ENCODE measurements at regions not wholly inside any gene's neighbourhood (a gene's known extent, or its start where the extent isn't known, plus 50 kb on each side); places are given as distances from the start of the nearest gene placed in this dataset.

DNA sequence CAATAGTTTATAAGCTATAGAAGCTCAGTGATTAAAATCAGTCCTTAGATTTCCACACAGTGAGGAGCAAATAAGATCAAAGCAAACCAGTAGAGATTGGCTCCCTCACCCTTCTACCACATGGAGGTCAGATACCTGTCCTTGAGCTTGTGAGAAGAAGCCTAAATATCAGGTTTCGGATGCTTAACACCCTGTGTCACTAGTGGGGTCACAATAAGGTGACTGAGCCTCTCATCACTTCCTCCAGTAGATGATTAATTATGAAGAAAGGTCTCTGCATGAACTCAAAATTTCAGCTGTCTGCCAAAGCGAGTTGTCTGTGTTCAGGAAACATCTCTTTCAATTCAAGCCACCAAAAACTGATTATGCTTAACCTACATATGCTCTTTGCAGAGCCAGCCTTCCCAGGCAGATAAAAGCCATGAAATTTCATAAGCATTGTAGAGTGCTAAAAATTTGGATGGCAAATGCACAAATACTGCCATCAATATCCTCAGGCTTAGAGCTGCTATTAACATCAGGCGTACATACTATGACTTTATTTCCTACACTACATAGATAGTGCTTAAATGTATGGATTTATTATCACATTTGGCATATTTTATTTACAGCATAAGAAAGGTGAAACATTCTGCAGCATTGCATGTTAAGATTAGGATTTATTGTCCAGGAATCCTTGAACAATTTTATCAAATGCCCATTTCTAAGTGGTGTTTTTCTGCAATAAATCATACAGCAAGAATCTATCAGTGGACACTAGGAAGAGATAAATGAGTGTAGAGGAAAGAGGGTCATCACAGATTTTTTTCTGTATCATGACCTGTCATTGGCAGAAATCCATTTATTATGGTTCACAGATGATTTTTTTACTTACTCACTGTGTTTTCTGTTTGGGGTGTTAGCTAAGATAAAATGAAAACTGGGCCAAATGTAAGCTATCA is 285.1 kb upstream of the SP8 start:
- FAIRE-seq: peak; percentile 80
- peak; percentile 18 for DNase-seq (ENCODE audit: extremely low spot score, insufficient read length, low read depth)

DNA sequence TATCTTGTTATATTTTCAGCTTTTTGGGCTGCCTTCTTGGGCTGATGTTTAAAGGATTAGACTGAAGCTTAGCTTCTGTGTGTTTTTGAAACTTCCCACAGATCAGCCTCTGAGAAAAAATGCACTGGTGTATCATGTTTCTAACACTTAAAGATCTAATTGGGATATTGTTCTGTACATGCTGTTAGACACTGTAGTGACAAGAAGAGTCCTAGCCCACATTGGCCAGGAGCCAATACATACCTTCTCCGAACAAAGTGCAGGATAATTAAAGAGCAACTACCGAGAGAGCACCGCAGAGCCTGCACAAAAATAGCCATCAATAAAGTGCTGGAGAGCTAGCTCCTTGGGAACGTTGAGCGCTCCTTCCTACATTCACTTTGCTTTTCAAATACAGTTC is 289.4 kb upstream of the SP8 start:
- FAIRE-seq (no peak), DNase-seq (ENCODE audit: extremely low spot score, insufficient read length, low read depth) (no peak)

DNA sequence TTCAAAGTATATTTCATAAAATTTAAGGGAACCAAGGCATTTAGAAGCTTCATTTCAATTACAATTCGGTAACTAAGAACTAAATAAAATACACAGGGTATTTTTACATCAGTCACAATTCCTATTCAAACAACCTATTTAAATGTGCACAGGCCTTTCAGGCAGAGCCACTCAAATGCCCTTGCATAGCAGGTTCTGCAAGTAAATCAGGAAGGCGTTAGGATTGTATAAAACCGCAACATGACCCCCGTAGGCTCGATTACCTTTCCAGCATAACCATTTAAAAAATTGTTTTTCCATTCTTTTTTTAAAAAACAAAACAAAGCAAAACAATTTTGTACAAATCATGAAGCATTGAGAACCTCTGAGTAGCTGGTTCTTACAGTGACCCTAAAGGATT is 289.9 kb upstream of the SP8 start:
- FAIRE-seq (no peak), DNase-seq (ENCODE audit: extremely low spot score, insufficient read length, low read depth) (no peak)

DNA sequence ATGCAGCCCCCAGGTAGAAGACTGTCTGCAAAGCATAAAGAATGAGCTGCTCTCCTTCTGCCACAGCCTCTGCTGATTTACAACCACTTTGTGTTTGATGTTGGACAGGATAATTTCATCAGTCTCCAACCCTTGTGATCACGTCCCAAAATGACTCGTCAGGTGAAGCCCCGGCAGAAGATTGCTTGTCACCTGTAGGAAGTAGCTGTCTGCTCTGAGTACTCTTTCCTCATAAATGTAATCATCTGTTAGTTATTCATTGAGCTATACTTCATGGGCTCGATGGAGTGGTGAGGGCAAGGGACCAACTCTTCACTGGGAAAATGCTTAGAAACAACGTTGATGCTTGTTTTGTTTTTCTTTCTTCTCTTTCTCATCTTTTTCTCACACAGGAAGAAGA is 290.9 kb upstream of the SP8 start:
- no peak for FAIRE-seq
- DNase-seq (ENCODE audit: extremely low spot score, insufficient read length, low read depth): no peak

DNA sequence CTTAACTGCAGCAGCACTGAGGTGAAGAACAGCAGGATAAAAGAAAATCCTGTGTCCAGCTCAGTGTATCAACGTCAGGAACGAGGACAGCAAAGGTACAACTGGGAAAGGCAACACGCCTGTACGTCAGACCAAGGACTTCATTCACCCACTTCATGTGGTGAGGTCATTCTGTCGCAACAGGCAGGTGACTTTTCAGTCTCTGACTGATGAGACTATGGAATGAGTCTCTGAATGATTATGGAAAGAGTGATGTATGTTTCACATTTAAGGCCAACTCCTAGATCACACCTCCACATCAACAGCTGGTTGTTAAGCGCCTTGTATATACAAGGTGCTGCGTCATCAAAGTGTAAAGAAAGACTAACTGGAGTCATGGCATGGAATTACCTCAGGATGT is 297.6 kb upstream of the SP8 start:
- FAIRE-seq: no peak
- no peak for DNase-seq (ENCODE audit: extremely low spot score, insufficient read length, low read depth)

DNA sequence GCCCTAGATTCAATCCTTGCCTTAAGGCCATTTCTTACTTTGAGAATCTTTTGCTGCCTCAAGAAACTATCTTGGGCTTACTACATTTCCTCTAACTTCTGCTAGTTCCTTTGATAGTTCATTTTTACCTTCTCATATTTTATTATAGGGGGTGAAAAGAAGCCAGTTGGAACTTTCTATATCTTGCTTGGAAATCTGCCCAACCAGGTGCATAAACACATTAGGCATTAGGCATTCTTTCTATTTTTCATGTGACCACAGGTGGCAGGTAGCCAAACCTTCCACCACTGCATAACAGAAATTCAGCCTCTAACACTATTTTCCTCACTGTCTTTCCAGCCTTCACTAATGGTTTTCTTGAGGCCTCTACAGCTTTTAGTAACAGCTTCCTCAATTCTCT is 300.0 kb upstream of the SP8 start:
- FAIRE-seq (no peak), DNase-seq (ENCODE audit: extremely low spot score, insufficient read length, low read depth) (no peak)

DNA sequence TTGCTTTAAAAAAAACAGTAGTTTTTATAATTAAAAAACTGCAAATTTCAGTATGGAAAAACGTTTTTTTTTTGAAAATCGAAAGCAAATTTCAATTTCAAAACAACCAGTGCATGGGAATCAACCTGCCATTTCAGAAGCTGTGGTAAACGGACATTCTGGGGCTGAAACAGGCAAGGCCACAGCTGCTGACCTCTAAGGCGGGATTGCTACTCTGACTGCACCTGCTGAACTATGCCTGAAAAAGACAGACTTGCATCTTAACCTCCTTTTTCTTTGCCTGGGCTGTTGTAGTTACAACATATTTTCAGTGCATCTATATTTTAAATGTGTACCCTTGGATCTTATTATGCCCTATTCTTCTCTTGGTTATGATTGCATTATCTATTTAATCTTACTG is 303.0 kb upstream of the SP8 start:
- FAIRE-seq: no peak

DNA sequence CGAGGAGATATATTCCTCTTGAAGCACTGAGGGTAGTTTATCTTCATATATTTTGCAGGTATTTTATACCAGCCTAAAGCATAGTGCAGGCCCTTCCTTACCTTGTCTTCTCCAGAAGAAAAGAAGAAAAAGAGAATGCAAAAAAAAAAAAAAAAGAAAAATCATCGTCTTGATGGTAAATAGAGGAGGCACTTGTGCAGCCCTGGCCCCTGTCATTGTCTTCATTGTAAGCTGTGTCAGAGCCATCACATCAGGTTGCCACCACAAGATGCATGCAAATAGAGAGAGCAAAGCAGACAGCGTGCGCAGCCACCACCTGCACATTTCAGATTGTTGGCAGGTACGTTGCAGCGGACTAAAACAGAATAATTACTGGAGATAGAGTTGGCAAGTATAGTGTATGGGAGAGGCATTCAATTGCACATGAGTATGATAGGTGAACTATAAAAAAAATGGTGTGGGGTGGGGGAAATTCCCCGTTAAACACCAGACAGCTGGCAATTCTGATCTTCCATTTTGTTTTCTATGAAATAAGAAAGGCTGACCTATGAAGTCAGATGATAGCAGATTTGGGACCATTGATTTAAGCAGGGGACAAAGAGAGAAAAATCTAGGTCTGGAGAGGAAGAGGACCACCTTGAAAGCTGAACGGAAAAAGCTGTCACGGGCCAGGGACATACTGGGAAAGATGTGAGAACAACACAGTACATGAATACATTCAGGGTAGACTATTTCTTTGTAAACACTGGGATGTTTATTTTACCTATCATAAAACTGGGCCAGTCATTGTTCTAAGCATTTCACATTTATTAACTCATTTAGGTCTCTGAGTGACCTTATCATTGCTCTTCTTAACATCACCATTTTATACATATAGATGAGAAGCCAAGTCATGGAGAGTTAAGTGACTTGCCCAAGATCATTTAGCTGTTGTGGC is 306.3 kb upstream of the SP8 start:
- FAIRE-seq (no peak), DNase-seq (ENCODE audit: extremely low spot score, insufficient read length, low read depth) (no peak)

More for the DNA sequence above, 303.0 kb upstream of the SP8 start:
- no peak for DNase-seq (ENCODE audit: extremely low spot score, insufficient read length, low read depth)

DNA sequence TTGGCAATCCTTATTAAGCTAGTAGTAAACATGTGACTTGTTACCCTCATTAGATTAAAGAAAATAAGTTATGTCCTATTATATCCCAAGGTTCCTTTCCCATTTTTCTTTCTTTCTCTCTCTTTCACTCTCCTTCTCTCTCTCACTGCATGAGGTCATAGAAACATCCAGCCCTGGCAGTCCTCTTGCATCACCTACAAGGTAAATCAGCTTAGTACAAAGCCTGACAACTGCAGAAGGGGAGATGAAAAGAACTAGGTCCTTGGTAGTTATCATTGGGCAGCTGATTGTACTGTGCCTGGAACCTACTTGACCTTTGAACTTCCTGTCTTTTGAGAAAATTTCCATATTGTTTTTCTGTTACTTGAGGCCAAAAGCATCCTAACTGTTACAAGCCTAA is 307.9 kb upstream of the SP8 start:
- FAIRE-seq (no peak), DNase-seq (ENCODE audit: extremely low spot score, insufficient read length, low read depth) (no peak)

DNA sequence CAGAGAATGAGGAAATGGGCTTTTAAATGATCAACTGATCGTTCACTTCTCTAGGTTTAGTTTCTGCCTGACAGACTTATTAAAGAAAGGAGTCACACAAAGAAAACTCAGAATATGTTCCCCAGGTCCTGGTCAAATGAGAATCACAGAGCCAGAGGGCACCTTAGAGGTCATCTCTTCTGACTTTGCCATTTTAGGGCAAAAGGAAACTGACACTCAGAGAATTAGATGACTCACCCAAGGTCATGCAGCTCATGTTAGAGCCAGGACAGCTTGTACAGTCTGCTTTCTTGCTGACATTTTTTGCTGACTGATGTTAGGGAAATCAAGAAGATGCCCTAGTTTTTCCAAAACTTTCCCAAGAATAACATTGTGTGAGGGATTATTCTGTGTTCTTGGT is 312.7 kb upstream of the SP8 start:
- DNase-seq (ENCODE audit: extremely low spot score, insufficient read length, low read depth) (no peak), FAIRE-seq (no peak)

DNA sequence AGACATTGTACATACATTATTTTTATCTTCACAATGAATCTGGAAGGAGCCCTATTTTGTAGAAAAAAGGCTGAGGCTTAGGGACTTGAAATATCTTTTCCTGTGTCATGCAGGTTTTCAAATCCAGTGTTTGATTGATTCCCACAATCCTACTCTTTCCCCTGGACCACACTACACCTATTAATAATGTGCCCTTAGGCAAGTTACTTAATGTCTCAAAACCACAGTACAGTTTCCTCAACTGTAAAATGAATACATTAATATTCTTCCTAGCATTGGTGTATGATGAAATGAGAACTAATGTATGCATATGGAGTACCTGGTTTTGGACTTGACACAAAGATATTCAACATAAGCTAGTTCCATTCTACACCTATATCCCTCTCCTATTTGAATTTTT is 313.3 kb upstream of the SP8 start:
- FAIRE-seq: peak; percentile 36

DNA sequence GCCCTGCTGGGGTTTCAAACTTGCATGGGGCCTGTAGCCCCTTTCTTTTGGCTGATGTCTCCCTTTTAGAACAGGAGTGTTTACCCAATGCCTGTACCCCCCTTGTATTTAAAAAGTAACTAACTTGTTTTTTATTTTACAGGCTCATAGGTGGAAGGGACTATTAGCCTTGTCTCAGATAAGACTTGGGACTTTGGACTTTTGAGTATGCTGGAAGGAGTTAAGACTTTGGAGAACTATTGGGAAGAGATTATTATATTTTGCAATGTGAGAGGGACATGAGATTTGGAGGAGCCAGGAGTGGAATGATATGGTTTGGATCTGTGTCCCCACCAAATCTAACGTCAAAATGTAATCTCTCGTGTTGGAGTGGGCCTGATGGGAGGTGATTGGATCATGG is 314.9 kb upstream of the SP8 start:
- no peak for FAIRE-seq

More for the DNA sequence above, 313.3 kb upstream of the SP8 start:
- DNase-seq (ENCODE audit: extremely low spot score, insufficient read length, low read depth): no peak

DNA sequence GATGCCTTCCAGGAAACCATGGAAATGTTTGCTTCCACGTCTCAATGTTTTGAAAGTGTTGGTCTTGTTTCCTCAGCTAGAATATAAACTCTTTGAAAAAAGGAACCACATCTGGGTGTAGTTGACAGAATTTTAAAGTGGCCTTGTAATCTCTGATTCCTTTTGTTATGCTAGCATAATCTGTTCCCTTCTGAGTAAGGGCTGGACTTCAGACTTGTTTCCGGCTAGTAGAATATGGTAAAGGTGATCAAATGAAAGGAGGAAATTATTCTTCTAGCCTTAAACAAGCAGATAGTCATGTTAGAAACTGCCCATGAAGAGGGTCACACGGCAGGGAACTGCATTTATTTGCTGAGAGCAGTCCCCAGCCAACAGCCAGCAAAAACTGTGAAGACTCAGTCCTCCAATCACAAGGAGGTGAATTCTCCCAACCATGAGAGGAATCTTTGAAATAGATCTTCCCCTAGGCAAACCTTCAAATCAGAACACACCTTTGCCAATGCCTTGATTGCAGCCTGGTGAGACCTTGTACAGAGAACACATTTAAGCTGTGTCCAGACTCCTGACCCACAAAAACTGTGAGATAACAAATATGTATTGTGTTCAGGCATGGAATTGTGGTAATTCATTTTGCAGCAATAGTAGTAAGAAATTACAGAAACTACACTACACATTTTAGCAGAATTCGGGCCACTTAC is 316.9 kb upstream of the SP8 start:
- FAIRE-seq (no peak), DNase-seq (ENCODE audit: extremely low spot score, insufficient read length, low read depth) (no peak)

More for the DNA sequence above, 314.9 kb upstream of the SP8 start:
- DNase-seq (ENCODE audit: extremely low spot score, insufficient read length, low read depth): no peak

DNA sequence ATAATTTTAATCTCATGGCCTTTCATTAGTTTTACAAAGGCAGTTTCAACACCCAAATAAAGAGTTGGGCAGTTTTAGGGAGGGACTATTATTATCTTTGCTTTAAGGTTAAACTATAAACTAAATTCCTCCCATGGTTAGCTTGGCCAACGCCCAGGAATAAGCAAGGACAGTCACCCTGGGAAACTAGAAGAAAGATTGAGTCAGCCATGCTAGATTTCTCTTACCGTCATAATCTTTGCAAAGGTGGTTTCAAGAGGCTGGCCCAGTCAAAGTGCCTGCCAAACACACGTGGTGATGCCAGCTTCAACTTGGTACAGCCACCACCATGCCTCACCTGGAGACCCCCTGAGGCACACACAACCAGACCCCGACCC is 317.4 kb upstream of the SP8 start:
- DNase-seq (ENCODE audit: extremely low spot score, insufficient read length, low read depth) (no peak), FAIRE-seq (no peak)

DNA sequence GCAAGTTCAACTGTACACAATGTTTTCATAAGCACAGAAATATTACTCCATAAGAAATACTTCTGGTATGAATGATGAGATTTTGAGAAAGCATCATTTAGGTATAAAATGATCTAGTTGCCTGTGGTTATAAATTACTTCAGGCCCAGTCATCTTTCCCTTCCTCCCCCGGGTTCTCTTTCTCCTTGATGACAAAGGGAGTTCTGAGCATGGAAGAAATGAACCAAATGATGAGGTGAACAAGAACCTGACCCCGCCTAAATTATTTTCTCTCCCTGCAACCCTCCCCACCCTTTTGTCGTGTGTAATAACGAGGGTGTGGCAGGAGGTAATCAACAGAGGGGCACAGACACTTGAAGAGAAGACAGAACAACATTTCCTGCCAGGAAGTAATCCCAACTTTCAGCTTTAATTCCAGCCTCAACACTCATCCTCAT is 319.6 kb upstream of the SP8 start:
- DNase-seq (ENCODE audit: extremely low spot score, insufficient read length, low read depth) (no peak), FAIRE-seq (no peak)

DNA sequence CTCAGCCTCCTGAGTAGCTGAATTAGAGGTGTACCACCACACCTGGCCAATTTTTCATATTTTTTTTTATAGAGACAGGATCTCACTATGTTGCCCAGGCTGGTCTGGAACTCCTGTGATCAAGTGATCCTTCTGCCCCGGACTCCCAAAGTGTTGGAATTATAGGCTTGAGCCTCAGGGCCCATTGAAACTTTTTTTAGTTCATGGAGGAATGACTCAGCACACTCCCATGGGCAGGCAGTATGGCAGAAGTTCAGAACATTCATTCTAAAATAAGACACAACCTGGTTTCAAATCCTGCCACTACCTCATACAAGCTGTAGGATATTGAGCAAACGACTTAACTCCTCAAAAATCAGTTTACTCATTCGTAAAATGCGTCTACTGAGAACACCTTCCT is 320.4 kb upstream of the SP8 start:
- DNase-seq (ENCODE audit: extremely low spot score, insufficient read length, low read depth): no peak
- no peak for FAIRE-seq

DNA sequence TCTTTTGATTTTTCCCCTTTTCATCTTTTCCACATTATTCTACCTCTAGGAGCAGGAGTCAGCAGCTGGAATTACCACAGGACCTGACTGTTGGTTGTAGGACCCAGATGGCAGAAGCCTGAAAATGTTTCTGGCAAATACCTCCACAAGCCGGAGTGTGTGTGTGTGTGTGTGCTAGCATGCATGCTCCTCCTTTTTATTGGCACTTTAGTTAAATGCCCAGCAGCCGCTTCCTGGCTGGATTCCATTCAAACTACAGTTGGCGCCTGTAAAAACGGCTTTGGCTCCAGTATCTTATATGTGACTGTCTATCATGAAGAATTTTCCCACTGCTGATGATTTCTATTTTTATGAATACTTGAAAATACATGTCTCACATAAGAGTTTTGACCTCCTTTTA is 319.7 kb upstream of the SP4 start:
- no peak for DNase-seq (ENCODE audit: extremely low spot score, insufficient read length, low read depth)
- FAIRE-seq: no peak

DNA sequence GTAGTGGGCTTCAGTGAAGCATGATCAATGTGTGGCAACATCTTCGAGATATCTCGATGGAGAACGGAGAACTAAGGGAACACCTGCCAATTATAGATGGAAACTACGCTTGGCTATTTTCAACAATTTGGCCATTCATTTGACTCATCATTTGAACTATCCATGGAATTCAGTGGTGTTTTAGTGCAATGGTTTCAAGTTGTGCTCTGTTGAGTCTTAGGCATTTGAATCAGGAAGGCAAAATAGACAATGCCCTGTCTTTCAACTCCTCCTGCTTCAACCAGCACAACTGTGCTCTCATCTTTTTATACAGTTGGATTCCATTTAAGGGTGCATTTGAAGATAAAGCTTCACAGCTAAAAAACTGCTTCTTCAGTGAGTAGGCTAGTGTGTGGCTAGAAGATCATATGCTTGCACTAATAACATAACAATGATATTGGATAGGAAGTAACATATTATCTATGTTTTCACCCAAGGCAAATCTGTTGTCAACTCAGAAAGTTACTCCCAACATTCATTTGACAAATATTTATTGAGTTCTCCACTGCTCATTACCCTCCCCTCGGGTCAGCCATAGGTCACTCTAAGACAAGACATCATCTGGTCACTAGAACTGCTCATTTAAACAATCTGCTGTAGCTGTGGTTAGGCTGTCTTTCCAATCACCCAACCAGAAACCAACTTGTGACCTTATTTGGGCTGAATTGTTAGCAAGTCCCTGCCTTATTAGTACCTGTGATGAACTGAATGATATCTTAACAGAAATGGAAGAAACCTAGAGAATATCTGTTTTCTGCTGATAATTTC is 314.1 kb upstream of the SP4 start:
- DNase-seq (ENCODE audit: extremely low spot score, insufficient read length, low read depth): no peak
- peak; percentile 45 for FAIRE-seq

DNA sequence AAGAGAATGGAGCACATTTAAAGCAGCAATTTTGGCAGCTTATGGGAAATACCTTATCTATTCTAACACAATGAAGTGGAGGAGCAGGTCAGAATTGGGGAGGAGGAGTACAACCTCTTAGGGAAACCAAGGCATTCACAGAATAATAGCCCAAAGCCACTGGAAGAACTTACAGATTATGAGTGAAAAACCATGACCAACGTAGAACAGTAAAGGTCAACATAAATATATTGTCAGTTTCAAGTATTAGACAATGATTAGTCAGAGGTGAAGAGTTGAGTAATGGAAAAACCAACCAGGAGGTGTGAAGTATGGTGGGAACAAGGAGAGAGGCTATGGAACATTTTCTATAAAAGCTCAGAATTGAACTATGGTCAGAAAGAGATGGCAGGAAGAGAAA is 304.3 kb upstream of the SP4 start:
- DNase-seq (ENCODE audit: extremely low spot score, insufficient read length, low read depth) (no peak), FAIRE-seq (no peak)

DNA sequence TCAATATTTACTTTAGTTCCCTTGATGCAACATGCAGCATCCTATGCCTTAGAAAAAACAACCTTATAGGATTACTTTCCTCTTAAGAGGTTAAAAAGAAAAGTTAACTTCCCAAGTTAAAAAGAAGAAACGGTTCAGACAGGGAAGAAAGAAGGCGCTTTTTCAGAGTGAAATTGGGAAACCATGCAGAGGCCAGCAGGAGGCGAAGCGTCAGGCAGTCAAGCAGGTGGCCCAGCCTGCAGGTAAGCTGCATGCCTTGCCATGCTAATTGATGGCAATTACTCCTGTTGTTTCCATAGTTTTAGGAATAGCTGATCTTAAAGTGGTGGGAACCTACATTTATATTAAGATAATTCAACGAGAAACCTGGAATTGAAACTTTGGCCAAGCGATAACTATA is 302.6 kb upstream of the SP4 start:
- FAIRE-seq (no peak), DNase-seq (ENCODE audit: extremely low spot score, insufficient read length, low read depth) (no peak)
